SK-N-SH (cell line): ENCODE measurements at regions not wholly inside any gene's neighbourhood (a gene's known extent, or its start where the extent isn't known, plus 50 kb on each side); places are given as distances from the start of the nearest gene placed in this dataset.

Experiments used
- ELF1 ChIP-seq: IDR thresholded peaks from 2 replicates; pipeline ENCODE4 v1.4.0; 2012
- FOSL2 ChIP-seq: IDR thresholded peaks from 2 replicates; pipeline ENCODE4 v1.4.0; 2012; ENCODE audit warnings: low read depth, mild to moderate bottlenecking, moderate library complexity, borderline replicate concordance
- POLR2AphosphoS5 ChIP-seq: IDR thresholded peaks from 2 replicates; pipeline ENCODE4 v1.6.1; 2012; ENCODE audit warnings: low read depth, low read length
- TCF12 ChIP-seq: IDR thresholded peaks from 2 replicates; pipeline ENCODE4 v1.4.0; 2012
- TF ChIP-seq, protein P1 (sequence below): fragments of 200-600 bp; sonication (generic); IDR thresholded peaks from 2 replicates; pipeline ENCODE4 v1.6.1; 2017; ENCODE audit warnings: antibody characterized with exemption, mild to moderate bottlenecking, moderate library complexity
- TF ChIP-seq, protein P2 (sequence below): fragments of 150-350 bp; IDR thresholded peaks from 2 replicates; pipeline ENCODE4 v1.6.1; 2017; ENCODE audit warnings: antibody characterized with exemption, low read length, low read depth, borderline replicate concordance

DNA sequence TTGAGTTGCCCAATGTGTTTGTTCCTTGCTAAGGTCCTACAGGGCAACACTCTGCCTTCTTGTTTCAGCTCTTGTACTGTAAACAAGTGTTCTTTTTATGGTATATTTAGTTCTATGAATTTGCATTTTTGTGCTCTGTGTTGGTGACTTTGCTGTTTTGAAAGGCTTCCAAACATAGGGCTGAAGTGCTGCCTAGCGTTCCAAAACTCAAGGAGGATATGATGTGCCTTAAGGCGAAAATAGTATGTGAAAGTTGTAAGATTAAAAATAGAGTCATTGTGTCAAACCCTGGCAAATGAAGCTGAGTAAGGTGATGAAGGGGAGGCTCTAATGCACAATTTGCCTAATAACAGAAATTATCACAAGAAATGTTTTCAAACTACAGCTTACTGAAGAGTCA, 372.7 kb upstream of the TOM1L1 start:
- TF ChIP-seq, protein P1, sequence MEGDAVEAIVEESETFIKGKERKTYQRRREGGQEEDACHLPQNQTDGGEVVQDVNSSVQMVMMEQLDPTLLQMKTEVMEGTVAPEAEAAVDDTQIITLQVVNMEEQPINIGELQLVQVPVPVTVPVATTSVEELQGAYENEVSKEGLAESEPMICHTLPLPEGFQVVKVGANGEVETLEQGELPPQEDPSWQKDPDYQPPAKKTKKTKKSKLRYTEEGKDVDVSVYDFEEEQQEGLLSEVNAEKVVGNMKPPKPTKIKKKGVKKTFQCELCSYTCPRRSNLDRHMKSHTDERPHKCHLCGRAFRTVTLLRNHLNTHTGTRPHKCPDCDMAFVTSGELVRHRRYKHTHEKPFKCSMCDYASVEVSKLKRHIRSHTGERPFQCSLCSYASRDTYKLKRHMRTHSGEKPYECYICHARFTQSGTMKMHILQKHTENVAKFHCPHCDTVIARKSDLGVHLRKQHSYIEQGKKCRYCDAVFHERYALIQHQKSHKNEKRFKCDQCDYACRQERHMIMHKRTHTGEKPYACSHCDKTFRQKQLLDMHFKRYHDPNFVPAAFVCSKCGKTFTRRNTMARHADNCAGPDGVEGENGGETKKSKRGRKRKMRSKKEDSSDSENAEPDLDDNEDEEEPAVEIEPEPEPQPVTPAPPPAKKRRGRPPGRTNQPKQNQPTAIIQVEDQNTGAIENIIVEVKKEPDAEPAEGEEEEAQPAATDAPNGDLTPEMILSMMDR, result no peak
- TF ChIP-seq, protein P2, sequence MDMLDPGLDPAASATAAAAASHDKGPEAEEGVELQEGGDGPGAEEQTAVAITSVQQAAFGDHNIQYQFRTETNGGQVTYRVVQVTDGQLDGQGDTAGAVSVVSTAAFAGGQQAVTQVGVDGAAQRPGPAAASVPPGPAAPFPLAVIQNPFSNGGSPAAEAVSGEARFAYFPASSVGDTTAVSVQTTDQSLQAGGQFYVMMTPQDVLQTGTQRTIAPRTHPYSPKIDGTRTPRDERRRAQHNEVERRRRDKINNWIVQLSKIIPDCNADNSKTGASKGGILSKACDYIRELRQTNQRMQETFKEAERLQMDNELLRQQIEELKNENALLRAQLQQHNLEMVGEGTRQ, result no peak
- TF ChIP-seq ELF1 (no peak), TCF12 (no peak), FOSL2 (no peak), POLR2AphosphoS5 (no peak)
